PFSK-1 (cell line): ENCODE measurements at regions not wholly inside any gene's neighbourhood (a gene's known extent, or its start where the extent isn't known, plus 50 kb on each side); places are given as distances from the start of the nearest gene placed in this dataset.

Source experiments
- FOXP2 ChIP-seq: optimal IDR thresholded peaks from 2 replicates; pipeline ENCODE3; 2011; ENCODE audit warnings: borderline replicate concordance, control low read depth, inconsistent platforms; ENCODE audit not compliant: insufficient read depth; ENCODE audit errors: extremely low read length, extremely low read depth
- POLR2AphosphoS5 ChIP-seq: IDR thresholded peaks from 2 replicates; pipeline ENCODE4 v1.6.1; 2012; ENCODE audit warnings: low read depth, mild to moderate bottlenecking, control low read depth, low read length, moderate library complexity
- SIN3A ChIP-seq: IDR thresholded peaks from 2 replicates; pipeline ENCODE4 v1.6.1; 2012; ENCODE audit warnings: mild to moderate bottlenecking, low read length, moderate library complexity, borderline replicate concordance; ENCODE audit not compliant: insufficient read depth
- TAF1 ChIP-seq: IDR thresholded peaks from 2 replicates; pipeline ENCODE4 v1.6.1; 2012; ENCODE audit warnings: low read length, control low read depth, borderline replicate concordance; ENCODE audit not compliant: insufficient read depth
- TF ChIP-seq, protein P1 (sequence below), 2 experiments: IDR thresholded peaks; 2 replicates each; pipeline versions ENCODE4 v1.6.1 to v1.8.0; 2011 to 2012; ENCODE audit warnings: low read depth in 2 of 2, low read length in 2 of 2, control low read depth in 1 of 2, inconsistent platforms in 1 of 2, mild to moderate bottlenecking in 1 of 2, moderate library complexity in 1 of 2; ENCODE audit not compliant: insufficient read depth in 1 of 2

DNA sequence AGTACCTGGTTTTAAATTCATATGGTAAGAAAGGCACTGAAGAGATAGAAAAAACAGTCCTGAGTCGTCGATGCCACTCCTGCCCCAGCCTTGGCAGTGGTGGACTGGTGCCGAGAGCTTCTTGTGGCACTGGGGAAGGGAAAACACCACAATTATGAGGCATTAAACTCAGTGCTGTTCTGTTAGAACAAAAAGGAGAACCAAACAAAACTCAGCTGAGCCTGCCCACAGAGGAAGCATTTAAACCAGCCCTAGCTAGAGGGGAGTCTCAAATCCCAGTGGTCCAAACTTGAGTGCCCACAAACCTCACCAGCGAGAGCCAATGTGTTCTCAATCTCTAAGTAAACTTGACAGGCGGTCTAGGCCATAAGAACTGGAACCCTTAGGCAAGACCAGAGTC, 1254.5 kb upstream of the FAM98A start:
- no peak for TF ChIP-seq TAF1
- TF ChIP-seq, protein P1, sequence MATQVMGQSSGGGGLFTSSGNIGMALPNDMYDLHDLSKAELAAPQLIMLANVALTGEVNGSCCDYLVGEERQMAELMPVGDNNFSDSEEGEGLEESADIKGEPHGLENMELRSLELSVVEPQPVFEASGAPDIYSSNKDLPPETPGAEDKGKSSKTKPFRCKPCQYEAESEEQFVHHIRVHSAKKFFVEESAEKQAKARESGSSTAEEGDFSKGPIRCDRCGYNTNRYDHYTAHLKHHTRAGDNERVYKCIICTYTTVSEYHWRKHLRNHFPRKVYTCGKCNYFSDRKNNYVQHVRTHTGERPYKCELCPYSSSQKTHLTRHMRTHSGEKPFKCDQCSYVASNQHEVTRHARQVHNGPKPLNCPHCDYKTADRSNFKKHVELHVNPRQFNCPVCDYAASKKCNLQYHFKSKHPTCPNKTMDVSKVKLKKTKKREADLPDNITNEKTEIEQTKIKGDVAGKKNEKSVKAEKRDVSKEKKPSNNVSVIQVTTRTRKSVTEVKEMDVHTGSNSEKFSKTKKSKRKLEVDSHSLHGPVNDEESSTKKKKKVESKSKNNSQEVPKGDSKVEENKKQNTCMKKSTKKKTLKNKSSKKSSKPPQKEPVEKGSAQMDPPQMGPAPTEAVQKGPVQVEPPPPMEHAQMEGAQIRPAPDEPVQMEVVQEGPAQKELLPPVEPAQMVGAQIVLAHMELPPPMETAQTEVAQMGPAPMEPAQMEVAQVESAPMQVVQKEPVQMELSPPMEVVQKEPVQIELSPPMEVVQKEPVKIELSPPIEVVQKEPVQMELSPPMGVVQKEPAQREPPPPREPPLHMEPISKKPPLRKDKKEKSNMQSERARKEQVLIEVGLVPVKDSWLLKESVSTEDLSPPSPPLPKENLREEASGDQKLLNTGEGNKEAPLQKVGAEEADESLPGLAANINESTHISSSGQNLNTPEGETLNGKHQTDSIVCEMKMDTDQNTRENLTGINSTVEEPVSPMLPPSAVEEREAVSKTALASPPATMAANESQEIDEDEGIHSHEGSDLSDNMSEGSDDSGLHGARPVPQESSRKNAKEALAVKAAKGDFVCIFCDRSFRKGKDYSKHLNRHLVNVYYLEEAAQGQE (IDR thresholded peaks at IDR 0.05; ENCODE audit: insufficient read depth in 1 of 2, low read depth in 2 of 2, low read length in 2 of 2): no peak
- no peak for TF ChIP-seq POLR2AphosphoS5
- no peak for TF ChIP-seq FOXP2
- TF ChIP-seq SIN3A: no peak

DNA sequence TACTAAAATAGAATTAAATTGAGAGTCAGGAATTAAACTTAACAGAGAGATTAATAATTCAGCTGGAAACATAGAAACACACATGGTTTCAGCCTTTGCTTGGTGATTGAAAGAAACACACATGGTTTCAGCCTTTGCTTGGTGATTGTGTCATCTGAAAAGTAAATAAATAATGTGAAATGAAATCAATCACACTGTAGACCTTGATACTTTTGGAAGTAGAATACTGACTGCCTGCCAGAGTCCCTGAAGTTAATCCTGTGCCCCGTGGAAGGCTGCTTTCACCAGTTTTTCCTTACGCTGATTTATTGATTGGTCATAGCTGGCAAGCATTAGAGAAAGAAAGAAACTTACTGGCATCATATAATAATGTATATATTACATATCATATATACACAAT, 1252.7 kb upstream of the FAM98A start:
- TF ChIP-seq TAF1: no peak
- TF ChIP-seq, protein P1 (IDR thresholded peaks at IDR 0.05; ENCODE audit: insufficient read depth in 1 of 2, low read depth in 2 of 2, low read length in 2 of 2): no peak
- no peak for TF ChIP-seq SIN3A
- no peak for TF ChIP-seq POLR2AphosphoS5
- TF ChIP-seq FOXP2: no peak

DNA sequence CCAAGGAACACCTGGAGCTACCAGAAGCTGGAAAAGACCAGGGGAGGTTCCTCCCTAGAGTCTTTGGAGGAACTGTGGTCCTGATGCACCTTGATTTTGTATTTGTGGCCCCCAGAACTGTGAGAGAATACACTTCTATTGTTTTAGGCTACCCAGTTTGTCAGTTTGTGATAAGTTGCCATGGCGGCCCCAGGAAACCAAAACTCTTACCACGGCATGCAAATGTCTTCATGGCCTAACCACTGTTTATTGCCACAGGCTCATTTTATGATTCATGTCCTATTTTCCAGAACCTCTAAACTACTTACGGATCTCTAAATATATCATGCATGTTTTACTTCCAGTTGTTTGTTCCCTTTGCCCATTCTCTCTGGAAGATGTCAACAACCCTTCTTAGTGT, 1250.7 kb upstream of the FAM98A start:
- TF ChIP-seq FOXP2 (no peak), TAF1 (no peak), SIN3A (no peak), POLR2AphosphoS5 (no peak)
- TF ChIP-seq, protein P1 (IDR thresholded peaks at IDR 0.05; ENCODE audit: insufficient read depth in 1 of 2, low read depth in 2 of 2, low read length in 2 of 2): no peak

DNA sequence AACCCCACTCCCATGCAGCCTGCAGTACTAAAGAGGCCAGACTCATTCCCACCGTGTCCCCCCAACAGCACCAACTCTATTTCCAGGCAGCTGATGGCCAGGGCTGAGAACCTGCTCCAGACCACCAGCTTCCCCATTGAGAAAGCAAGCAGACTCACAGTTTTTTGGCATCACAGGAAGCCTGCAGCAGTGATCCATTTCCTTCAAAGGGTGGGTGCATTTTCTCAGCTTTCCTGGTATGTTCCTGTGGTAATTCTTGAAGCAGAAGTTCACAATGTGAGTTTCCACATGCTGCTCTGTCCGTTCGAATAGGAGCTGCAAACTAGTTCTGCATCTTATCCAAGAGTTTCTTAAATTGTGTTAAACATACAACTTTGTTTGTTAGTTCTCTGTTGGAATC, 1249.6 kb upstream of the FAM98A start:
- TF ChIP-seq FOXP2: no peak
- no peak for TF ChIP-seq SIN3A
- TF ChIP-seq TAF1: no peak
- TF ChIP-seq, protein P1 (IDR thresholded peaks at IDR 0.05; ENCODE audit: insufficient read depth in 1 of 2, low read depth in 2 of 2, low read length in 2 of 2): no peak
- TF ChIP-seq POLR2AphosphoS5: no peak

DNA sequence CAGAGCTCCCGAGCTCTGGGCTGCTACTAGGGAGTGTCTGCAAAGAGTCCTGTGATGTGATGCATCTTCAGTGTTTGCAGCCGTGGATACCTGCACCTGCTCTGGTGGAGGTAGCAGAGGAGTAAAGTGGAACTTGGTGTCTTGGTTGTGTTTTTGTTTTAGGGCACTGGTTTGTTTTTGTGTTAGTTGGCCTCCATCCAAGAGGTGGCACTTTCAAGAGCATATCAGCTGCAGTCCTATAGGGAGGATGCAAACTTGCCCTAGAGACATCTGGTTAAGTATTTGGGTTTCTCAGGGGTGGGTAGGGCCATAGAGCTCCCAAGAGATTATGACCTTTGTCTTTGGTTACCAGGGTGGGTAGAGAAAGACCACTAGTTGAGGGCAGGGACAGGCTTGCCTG, 1249.0 kb upstream of the FAM98A start:
- no peak for TF ChIP-seq POLR2AphosphoS5
- TF ChIP-seq TAF1: no peak
- TF ChIP-seq, protein P1 (IDR thresholded peaks at IDR 0.05; ENCODE audit: insufficient read depth in 1 of 2, low read depth in 2 of 2, low read length in 2 of 2): no peak
- TF ChIP-seq SIN3A: no peak
- TF ChIP-seq FOXP2: no peak
